GM12872 (cell line): ENCODE measurements at regions not wholly inside any gene's neighbourhood (a gene's known extent, or its start where the extent isn't known, plus 50 kb on each side); places are given as distances from the start of the nearest gene placed in this dataset.

ENCODE experiments used
- CTCF ChIP-seq: IDR thresholded peaks from 3 replicates; pipeline ENCODE4 v1.5.1; 2011; ENCODE audit warnings: low read depth, mild to moderate bottlenecking, low read length, moderate library complexity; ENCODE audit not compliant: insufficient read depth

GRCh38 chr12:75750716-75751306 lies 239.4 kb upstream of the KRR1 start:
- TF ChIP-seq CTCF, result no peak

GRCh38 chr12:75748136-75748535 lies 236.7 kb upstream of the KRR1 start:
- no peak for TF ChIP-seq CTCF

- no peak for TF ChIP-seq CTCF
Observed at GRCh38 chr12:75747572-75748021, 236.2 kb upstream of the KRR1 start.

- no peak for TF ChIP-seq CTCF
Observed at GRCh38 chr12:75746621-75747020, 235.2 kb upstream of the KRR1 start.

GRCh38 chr12:75744607-75745256 lies 233.3 kb upstream of the KRR1 start:
- TF ChIP-seq CTCF, result no peak

GRCh38 chr12:75742961-75743360 lies 231.6 kb upstream of the KRR1 start:
- TF ChIP-seq CTCF, result no peak

GRCh38 chr12:75742048-75742447 lies 230.6 kb upstream of the KRR1 start:
- TF ChIP-seq CTCF, result no peak
